ENCODE measurements at regions not wholly inside any gene's neighbourhood (a gene's known extent, or its start where the extent isn't known, plus 50 kb on each side); places are given as distances from the start of the nearest gene placed in this dataset.

- 93 to 94% methylated on average over 2 of the region's 3 CpGs for WGBS, 2 experiments
- no peak overlapping the region for H3K4me3 ChIP-seq (ENCODE audit: insufficient read depth, low read depth, low read length)
These were observed 299.3 kb downstream of the FBXW7 start for GRCh38 chr4:152236519-152237056.

GRCh38 chr4:152235718-152236117 is 300.2 kb downstream of the FBXW7 start:
- Histone ChIP-seq H3K4me3 (ENCODE audit: insufficient read depth, low read depth, low read length) (no peak overlapping the region), H3K9me3 (ENCODE audit: control insufficient read depth, low read length) (no peaks in the 10 kb centered on the region), H3K4me1 (ENCODE audit: control insufficient read depth, insufficient read depth, low read length) (no peaks in the 10 kb centered on the region), H3K27me3 (ENCODE audit: control insufficient read depth, insufficient read depth, low read length, poor library complexity, severe bottlenecking) (no peaks in the 10 kb centered on the region), H3K27ac (ENCODE audit: insufficient read depth, low read depth, low read length, poor library complexity, severe bottlenecking) (no peak overlapping the region), H3K36me3 (ENCODE audit: control insufficient read depth, insufficient read depth, low read length) (no peaks in the 10 kb centered on the region)
- WGBS, 2 experiments, result 93 to 96% methylated on average over 3 of the region's 3 CpGs

More at GRCh38 chr4:152236519-152237056, 299.3 kb downstream of the FBXW7 start:
- Histone ChIP-seq H3K36me3 (ENCODE audit: control insufficient read depth, insufficient read depth, low read length) (no peaks in the 10 kb centered on the region), H3K27me3 (ENCODE audit: control insufficient read depth, insufficient read depth, low read length, poor library complexity, severe bottlenecking) (no peaks in the 10 kb centered on the region), H3K27ac (ENCODE audit: insufficient read depth, low read depth, low read length, poor library complexity, severe bottlenecking) (no peak overlapping the region), H3K9me3 (ENCODE audit: control insufficient read depth, low read length) (no peaks in the 10 kb centered on the region), H3K4me1 (ENCODE audit: control insufficient read depth, insufficient read depth, low read length) (no peaks in the 10 kb centered on the region)

- Histone ChIP-seq H3K27me3 (ENCODE audit: control insufficient read depth, insufficient read depth, low read length, poor library complexity, severe bottlenecking) (no peaks in the 10 kb centered on the region), H3K9me3 (ENCODE audit: control insufficient read depth, low read length) (peaks cover 3% of the 10 kb centered on the region), H3K27ac (ENCODE audit: insufficient read depth, low read depth, low read length, poor library complexity, severe bottlenecking) (no peak overlapping the region), H3K36me3 (ENCODE audit: control insufficient read depth, insufficient read depth, low read length) (no peaks in the 10 kb centered on the region), H3K4me1 (ENCODE audit: control insufficient read depth, insufficient read depth, low read length) (no peaks in the 10 kb centered on the region), H3K4me3 (ENCODE audit: insufficient read depth, low read depth, low read length) (no peak overlapping the region)
- WGBS, 2 experiments, result 98 to 100% methylated on average over 3 of the region's 3 CpGs
These were observed 301.3 kb downstream of the FBXW7 start for GRCh38 chr4:152234571-152234970.

- Histone ChIP-seq H3K27ac (ENCODE audit: insufficient read depth, low read depth, low read length, poor library complexity, severe bottlenecking) (no peak overlapping the region), H3K27me3 (ENCODE audit: control insufficient read depth, insufficient read depth, low read length, poor library complexity, severe bottlenecking) (no peaks in the 10 kb centered on the region), H3K36me3 (ENCODE audit: control insufficient read depth, insufficient read depth, low read length) (no peaks in the 10 kb centered on the region), H3K4me3 (ENCODE audit: insufficient read depth, low read depth, low read length) (no peak overlapping the region), H3K4me1 (ENCODE audit: control insufficient read depth, insufficient read depth, low read length) (no peaks in the 10 kb centered on the region), H3K9me3 (ENCODE audit: control insufficient read depth, low read length) (peaks cover 3% of the 10 kb centered on the region)
- 96 to 99% methylated on average over 2 of the region's 2 CpGs for WGBS, 2 experiments
These were observed 303.6 kb downstream of the FBXW7 start for GRCh38 chr4:152232271-152232670.

- Histone ChIP-seq H3K27me3 (ENCODE audit: control insufficient read depth, insufficient read depth, low read length, poor library complexity, severe bottlenecking) (no peaks in the 10 kb centered on the region), H3K36me3 (ENCODE audit: control insufficient read depth, insufficient read depth, low read length) (no peaks in the 10 kb centered on the region), H3K9me3 (ENCODE audit: control insufficient read depth, low read length) (peaks cover 3% of the 10 kb centered on the region), H3K27ac (ENCODE audit: insufficient read depth, low read depth, low read length, poor library complexity, severe bottlenecking) (no peak overlapping the region), H3K4me3 (ENCODE audit: insufficient read depth, low read depth, low read length) (no peak overlapping the region), H3K4me1 (ENCODE audit: control insufficient read depth, insufficient read depth, low read length) (no peaks in the 10 kb centered on the region)
- WGBS, 2 experiments, result 77 to 84% methylated on average over 6 of the region's 6 CpGs
These were observed 306.1 kb downstream of the FBXW7 start for GRCh38 chr4:152229782-152230289.

- Histone ChIP-seq H3K27me3 (ENCODE audit: control insufficient read depth, insufficient read depth, low read length, poor library complexity, severe bottlenecking) (no peaks in the 10 kb centered on the region), H3K4me3 (ENCODE audit: insufficient read depth, low read depth, low read length) (no peak overlapping the region), H3K4me1 (ENCODE audit: control insufficient read depth, insufficient read depth, low read length) (no peaks in the 10 kb centered on the region), H3K27ac (ENCODE audit: insufficient read depth, low read depth, low read length, poor library complexity, severe bottlenecking) (no peak overlapping the region), H3K36me3 (ENCODE audit: control insufficient read depth, insufficient read depth, low read length) (no peaks in the 10 kb centered on the region), H3K9me3 (ENCODE audit: control insufficient read depth, low read length) (peaks cover 3% of the 10 kb centered on the region)
- WGBS, 2 experiments, result 97 to 100% methylated on average over 1 of the region's 1 CpG
These were observed 310.2 kb downstream of the FBXW7 start for GRCh38 chr4:152225680-152226079.

- Histone ChIP-seq H3K36me3 (ENCODE audit: control insufficient read depth, insufficient read depth, low read length) (no peaks in the 10 kb centered on the region), H3K27ac (ENCODE audit: insufficient read depth, low read depth, low read length, poor library complexity, severe bottlenecking) (no peak overlapping the region), H3K4me3 (ENCODE audit: insufficient read depth, low read depth, low read length) (no peak overlapping the region), H3K27me3 (ENCODE audit: control insufficient read depth, insufficient read depth, low read length, poor library complexity, severe bottlenecking) (no peaks in the 10 kb centered on the region), H3K9me3 (ENCODE audit: control insufficient read depth, low read length) (peaks cover 2% of the 10 kb centered on the region), H3K4me1 (ENCODE audit: control insufficient read depth, insufficient read depth, low read length) (no peaks in the 10 kb centered on the region)
- 96% methylated on average over 6 of the region's 6 CpGs for WGBS, 2 experiments
These were observed 311.0 kb downstream of the FBXW7 start for GRCh38 chr4:152224721-152225420.

GRCh38 chr4:152224223-152224622 is 311.7 kb downstream of the FBXW7 start:
- H3K36me3 ChIP-seq (ENCODE audit: control insufficient read depth, insufficient read depth, low read length), result no peaks in the 10 kb centered on the region
- H3K4me3 ChIP-seq (ENCODE audit: insufficient read depth, low read depth, low read length), result no peak overlapping the region
- no peaks in the 10 kb centered on the region for H3K9me3 ChIP-seq (ENCODE audit: control insufficient read depth, low read length)
- H3K27ac ChIP-seq (ENCODE audit: insufficient read depth, low read depth, low read length, poor library complexity, severe bottlenecking), result no peak overlapping the region
- WGBS, 2 experiments, result 90% methylated on average over 8 of the region's 8 CpGs
- no peaks in the 10 kb centered on the region for H3K4me1 ChIP-seq (ENCODE audit: control insufficient read depth, insufficient read depth, low read length)
- H3K27me3 ChIP-seq (ENCODE audit: control insufficient read depth, insufficient read depth, low read length, poor library complexity, severe bottlenecking), result no peaks in the 10 kb centered on the region

GRCh38 chr4:152223600-152223999 is 312.3 kb downstream of the FBXW7 start:
- no peaks in the 10 kb centered on the region for H3K36me3 ChIP-seq (ENCODE audit: control insufficient read depth, insufficient read depth, low read length)
- WGBS, 2 experiments, result 93% methylated on average over 4 of the region's 4 CpGs
- H3K9me3 ChIP-seq (ENCODE audit: control insufficient read depth, low read length), result no peaks in the 10 kb centered on the region
- no peaks in the 10 kb centered on the region for H3K27me3 ChIP-seq (ENCODE audit: control insufficient read depth, insufficient read depth, low read length, poor library complexity, severe bottlenecking)
- no peaks in the 10 kb centered on the region for H3K4me1 ChIP-seq (ENCODE audit: control insufficient read depth, insufficient read depth, low read length)
- H3K27ac ChIP-seq (ENCODE audit: insufficient read depth, low read depth, low read length, poor library complexity, severe bottlenecking), result no peak overlapping the region
- H3K4me3 ChIP-seq (ENCODE audit: insufficient read depth, low read depth, low read length), result no peak overlapping the region

- 94 to 97% methylated on average over 10 of the region's 10 CpGs for WGBS, 2 experiments
- no peak overlapping the region for H3K27ac ChIP-seq (ENCODE audit: insufficient read depth, low read depth, low read length, poor library complexity, severe bottlenecking)
- H3K4me3 ChIP-seq (ENCODE audit: insufficient read depth, low read depth, low read length), result no peak overlapping the region
- H3K9me3 ChIP-seq (ENCODE audit: control insufficient read depth, low read length), result no peaks in the 10 kb centered on the region
- H3K36me3 ChIP-seq (ENCODE audit: control insufficient read depth, insufficient read depth, low read length), result no peaks in the 10 kb centered on the region
- H3K27me3 ChIP-seq (ENCODE audit: control insufficient read depth, insufficient read depth, low read length, poor library complexity, severe bottlenecking), result no peaks in the 10 kb centered on the region
- H3K4me1 ChIP-seq (ENCODE audit: control insufficient read depth, insufficient read depth, low read length), result no peaks in the 10 kb centered on the region
These were observed 313.9 kb downstream of the FBXW7 start for GRCh38 chr4:152221816-152222516.
